Fibroblast of peridontal ligament (primary cell): ENCODE measurements at regions not wholly inside any gene's neighbourhood (a gene's known extent, or its start where the extent isn't known, plus 50 kb on each side); places are given as distances from the start of the nearest gene placed in this dataset.
"Not testable (repeated sequence)": the region's sequence is repeated elsewhere in the genome, so short reads cannot be mapped to it uniquely, and the experiment has no call there.

ENCODE experiments used
- DNase-seq: peaks from one replicate; pipeline ENCODE4 v3.0.0-alpha.2; 2010; ENCODE audit errors: extremely low read depth

- DNase-seq, result peak; percentile 21
Measured at GRCh38 chr5:100479079-100479688, 56.0 kb upstream of the FAM174A start.

- no peak for DNase-seq
Measured at GRCh38 chr5:100472091-100472490, 63.1 kb upstream of the FAM174A start.

DNA sequence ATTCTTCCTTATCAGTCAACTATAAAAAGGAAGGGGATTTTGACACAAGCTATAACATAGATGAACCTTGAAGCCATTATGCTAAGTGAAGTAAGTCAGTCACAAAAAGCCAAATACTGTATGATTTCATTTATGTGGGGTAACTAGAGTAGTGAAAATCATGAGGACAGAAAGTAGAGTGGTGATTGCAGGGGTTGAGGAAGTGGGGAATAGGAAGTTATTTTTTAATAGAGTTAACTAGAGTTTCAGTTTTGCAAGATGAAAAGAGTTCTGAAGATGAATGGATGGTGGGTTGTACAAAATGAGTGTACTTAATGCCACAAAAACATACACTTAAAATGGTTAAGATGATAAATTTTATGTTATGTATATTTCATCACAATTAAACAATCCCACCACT is 65.4 kb upstream of the FAM174A start:
- no peak for DNase-seq

GRCh38 chr5:100464418-100464817 is 70.8 kb upstream of the FAM174A start:
- peak; percentile 67 for DNase-seq

GRCh38 chr5:100456615-100457014 is 78.6 kb upstream of the FAM174A start:
- no peak for DNase-seq

- no peak for DNase-seq
Measured at GRCh38 chr5:100452126-100452525, 83.0 kb upstream of the FAM174A start.

GRCh38 chr5:100448111-100448528 is 87.1 kb upstream of the FAM174A start:
- no peak for DNase-seq

GRCh38 chr5:100446879-100447430 is 88.2 kb upstream of the FAM174A start:
- no peak for DNase-seq

GRCh38 chr5:100444961-100445360 is 90.2 kb upstream of the FAM174A start:
- DNase-seq, result no peak

- no peak for DNase-seq
Measured at GRCh38 chr5:100434815-100435214, 100.4 kb upstream of the FAM174A start.

DNA sequence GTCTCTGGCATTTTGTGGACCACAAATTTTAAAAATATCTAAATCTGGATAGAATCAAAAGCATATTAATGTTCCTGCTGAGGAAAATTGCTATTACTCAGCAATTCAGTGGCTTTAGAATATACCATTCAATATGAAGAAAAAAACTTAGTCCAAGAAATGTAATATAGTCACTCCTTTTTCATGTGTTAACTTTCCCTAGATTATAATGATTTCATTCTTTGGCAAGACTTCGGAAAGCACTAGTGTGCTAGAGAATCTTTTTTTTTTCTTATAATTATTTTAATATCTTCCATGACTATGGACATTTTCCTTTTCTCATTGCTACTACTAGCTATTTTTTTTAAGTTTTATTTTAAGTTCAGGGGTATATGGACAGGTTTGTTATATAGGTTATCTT is 102.4 kb upstream of the FAM174A start:
- DNase-seq, result no peak

- DNase-seq, result peak; percentile 57
Measured at GRCh38 chr5:100430268-100431195, 104.6 kb upstream of the FAM174A start.

GRCh38 chr5:100424787-100425186 is 110.4 kb upstream of the FAM174A start:
- no peak for DNase-seq

- no peak for DNase-seq
Measured at GRCh38 chr5:100424017-100424416, 111.2 kb upstream of the FAM174A start.

DNA sequence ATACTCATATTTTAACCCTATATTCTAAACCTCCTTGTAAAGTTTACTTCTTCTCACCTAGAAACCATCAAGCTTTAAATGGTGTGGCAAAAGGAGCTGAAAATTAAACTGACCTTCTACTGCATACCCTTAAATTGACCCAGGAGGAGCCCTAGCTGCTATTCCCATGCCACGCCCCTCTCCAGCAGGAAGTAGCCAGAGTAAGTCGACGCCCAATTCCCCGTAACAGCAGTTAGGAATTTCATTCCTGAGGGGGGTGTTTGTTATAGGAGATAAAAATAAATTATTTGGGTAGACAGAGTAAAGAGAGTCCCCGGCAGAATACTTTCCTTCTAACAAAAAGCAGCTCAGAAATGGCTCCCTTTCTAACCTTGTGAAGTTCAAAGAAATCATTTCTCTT is 111.8 kb upstream of the FAM174A start:
- no peak for DNase-seq

- no peak for DNase-seq
Measured at GRCh38 chr5:100421360-100421759, 113.8 kb upstream of the FAM174A start.

DNA sequence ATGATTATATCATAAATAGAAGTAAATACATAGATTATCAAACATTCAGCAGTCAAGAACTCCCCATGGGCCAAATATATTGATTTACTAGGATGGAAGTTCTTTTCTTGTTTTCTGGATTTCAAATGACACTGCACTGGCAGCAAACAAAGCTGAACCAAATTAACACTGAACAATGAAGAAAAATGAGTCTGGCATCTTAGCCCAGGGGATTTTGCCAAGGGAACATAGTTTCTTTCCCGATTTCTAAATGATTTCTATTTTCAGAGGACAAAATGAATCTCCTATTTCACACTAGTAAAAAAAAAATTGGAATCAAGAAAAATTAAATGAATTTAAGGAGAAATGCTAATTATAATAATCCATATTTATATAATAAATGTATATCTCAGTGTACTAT is 116.9 kb upstream of the FAM174A start:
- no peak for DNase-seq

GRCh38 chr5:100409660-100410151 is 125.5 kb upstream of the FAM174A start:
- DNase-seq, result peak; percentile 5

DNA sequence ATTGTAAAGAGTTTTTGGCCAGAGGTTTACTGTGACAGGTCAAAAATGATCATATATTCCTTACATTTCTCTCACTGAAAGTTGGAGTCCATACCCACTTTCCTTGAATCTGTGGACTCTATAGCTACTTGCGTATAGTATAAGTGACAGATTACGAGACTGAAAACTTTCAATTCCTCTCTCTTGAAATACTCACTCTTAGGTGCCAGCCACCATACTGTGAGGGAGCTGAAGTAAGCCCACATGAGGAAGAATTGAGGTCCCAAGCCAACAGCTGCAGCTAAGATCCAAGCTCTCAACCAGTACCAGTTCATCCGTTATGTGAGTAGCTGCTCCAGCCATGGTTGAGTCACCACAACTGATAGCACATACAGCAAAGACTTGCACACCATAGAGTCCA is 128.1 kb upstream of the FAM174A start:
- DNase-seq, result no peak

GRCh38 chr5:100406640-100407039 is 128.5 kb upstream of the FAM174A start:
- DNase-seq, result peak; percentile 21

GRCh38 chr5:100402071-100402470 is 133.1 kb upstream of the FAM174A start:
- no peak for DNase-seq

GRCh38 chr5:100401149-100401548 is 134.0 kb upstream of the FAM174A start:
- no peak for DNase-seq

DNA sequence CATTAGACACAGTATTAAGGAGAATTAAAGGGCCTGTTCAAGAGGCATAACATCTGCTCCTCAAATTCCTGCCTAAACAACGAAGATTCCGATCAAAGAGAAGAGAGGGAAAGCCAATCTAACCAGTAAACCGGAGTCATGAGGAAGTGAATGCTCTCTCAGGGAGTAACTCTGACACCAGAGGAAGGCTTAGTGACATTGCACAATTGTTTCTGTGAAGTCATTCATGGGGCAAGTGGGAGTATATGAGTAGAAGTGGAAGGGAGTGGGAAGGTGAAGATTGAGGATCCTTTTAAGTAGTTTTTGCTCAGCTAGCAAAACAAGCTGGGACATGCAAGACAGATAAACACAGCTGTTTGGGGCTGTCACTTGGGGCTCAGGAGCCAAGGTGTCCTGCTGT is 136.4 kb upstream of the FAM174A start:
- not testable (repeated sequence) for DNase-seq
